ENCODE measurements at regions not wholly inside any gene's neighbourhood (a gene's known extent, or its start where the extent isn't known, plus 50 kb on each side); places are given as distances from the start of the nearest gene placed in this dataset.

- TF ChIP-seq REST (IDR thresholded peaks at IDR 0.05; ENCODE audit: low read depth), result no peak
- no peak for TF ChIP-seq TAF1 (IDR thresholded peaks at IDR 0.05; ENCODE audit: low read depth)
- no peak for TF ChIP-seq YY1 (IDR thresholded peaks at IDR 0.05; ENCODE audit: low read depth)
- no peak for TF ChIP-seq MAX (IDR thresholded peaks at IDR 0.05)
- TF ChIP-seq CREB1 (IDR thresholded peaks at IDR 0.05; ENCODE audit: low read depth), result no peak
- no peak for TF ChIP-seq FOXM1 (IDR thresholded peaks at IDR 0.05; ENCODE audit: borderline replicate concordance, low read depth)
- TF ChIP-seq EP300 (IDR thresholded peaks at IDR 0.05; ENCODE audit: borderline replicate concordance), result no peak
- no peak for TF ChIP-seq USF1 (IDR thresholded peaks at IDR 0.05)
- TF ChIP-seq TCF12 (IDR thresholded peaks at IDR 0.05; ENCODE audit: low read depth), result no peak
These were observed 416.6 kb upstream of the SMIM21 start for GRCh38 chr18:75844146-75844545.

All from Ishikawa (cell line).